Activated CD4-positive, alpha-beta T cell treated with anti-CD3 and anti-CD28 coated beads for 4 hours (primary cell): ENCODE measurements at regions not wholly inside any gene's neighbourhood (a gene's known extent, or its start where the extent isn't known, plus 50 kb on each side); places are given as distances from the start of the nearest gene placed in this dataset.
"Not testable (repeated sequence)": the region's sequence is repeated elsewhere in the genome, so short reads cannot be mapped to it uniquely, and the experiment has no call there.

ENCODE experiments used
- DNase-seq, 2 donors: peaks; one replicate each; pipeline ENCODE4 v3.0.0-alpha.2; 2020

- DNase-seq, result no peak
These were observed 253.6 kb downstream of the THBS2 start for GRCh38 chr6:169000022-169000421.

GRCh38 chr6:168999392-168999791 lies 254.3 kb downstream of the THBS2 start:
- no peak for DNase-seq

GRCh38 chr6:168996356-168996625 lies 257.4 kb downstream of the THBS2 start:
- DNase-seq, result no peak

GRCh38 chr6:168995526-168996355 lies 257.9 kb downstream of the THBS2 start:
- no peak for DNase-seq

GRCh38 chr6:168994956-168995355 lies 258.7 kb downstream of the THBS2 start:
- no peak for DNase-seq

GRCh38 chr6:168992446-168993144 lies 261.1 kb downstream of the THBS2 start:
- no peak for DNase-seq

GRCh38 chr6:168991695-168992094 lies 262.0 kb downstream of the THBS2 start:
- not testable (repeated sequence) for DNase-seq

GRCh38 chr6:168990019-168990751 lies 263.5 kb downstream of the THBS2 start:
- DNase-seq, result no peak

- DNase-seq, result no peak
These were observed 264.2 kb downstream of the THBS2 start for GRCh38 chr6:168989421-168989820.

GRCh38 chr6:168988801-168989200 lies 264.8 kb downstream of the THBS2 start:
- no peak for DNase-seq

- no peak for DNase-seq
These were observed 265.4 kb downstream of the THBS2 start for GRCh38 chr6:168988280-168988679.

- no peak for DNase-seq
These were observed 267.9 kb downstream of the THBS2 start for GRCh38 chr6:168985705-168986104.

GRCh38 chr6:168983925-168984324 lies 269.7 kb downstream of the THBS2 start:
- DNase-seq, result no peak

GRCh38 chr6:168981187-168981586 lies 272.5 kb downstream of the THBS2 start:
- DNase-seq, result no peak

- DNase-seq, result no peak
These were observed 274.4 kb downstream of the THBS2 start for GRCh38 chr6:168979254-168979653.

- DNase-seq, result no peak
These were observed 281.5 kb downstream of the THBS2 start for GRCh38 chr6:168972128-168972527.

GRCh38 chr6:168971549-168971948 lies 282.1 kb downstream of the THBS2 start:
- DNase-seq, result no peak

GRCh38 chr6:168968801-168969200 lies 284.8 kb downstream of the THBS2 start:
- DNase-seq, result no peak

- DNase-seq, result no peak
These were observed 285.4 kb downstream of the THBS2 start for GRCh38 chr6:168968228-168968627.

GRCh38 chr6:168967281-168967925 lies 286.2 kb downstream of the THBS2 start:
- no peak for DNase-seq

- no peak for DNase-seq
These were observed 289.4 kb downstream of the THBS2 start for GRCh38 chr6:168964138-168964835.

GRCh38 chr6:168962886-168963285 lies 290.8 kb downstream of the THBS2 start:
- no peak for DNase-seq

- no peak for DNase-seq
These were observed 292.4 kb downstream of the THBS2 start for GRCh38 chr6:168961264-168961656.
